ACC112 (cell line): ENCODE measurements at regions not wholly inside any gene's neighbourhood (a gene's known extent, or its start where the extent isn't known, plus 50 kb on each side); places are given as distances from the start of the nearest gene placed in this dataset.

ENCODE experiments used
- H2AFZ ChIP-seq: fragments of 200-600 bp; sonication (generic); one replicate; pipeline ENCODE4 v1.6.0; 2017; ENCODE audit warnings: antibody characterized with exemption, low read length; ENCODE audit not compliant: unreplicated experiment
- H3K27ac ChIP-seq: fragments of 200-600 bp; sonication (generic); 2 replicates; pipeline ENCODE4 v1.5.1; 2014; ENCODE audit warnings: low read depth, mild to moderate bottlenecking, antibody characterized with exemption, low read length, moderate library complexity
- H3K27me3 ChIP-seq: fragments of 200-600 bp; sonication (generic); 2 replicates; pipeline ENCODE4 v1.6.1; 2014; ENCODE audit warnings: mild to moderate bottlenecking, antibody characterized with exemption, low read length, moderate library complexity, mixed read lengths; ENCODE audit not compliant: insufficient read depth
- H3K36me3 ChIP-seq: fragments of 200-600 bp; sonication (generic); 2 replicates; pipeline ENCODE4 v1.6.1; 2016; ENCODE audit warnings: mild to moderate bottlenecking, antibody characterized with exemption, low read length, moderate library complexity, mixed read lengths; ENCODE audit not compliant: insufficient read depth
- H3K4me1 ChIP-seq: fragments of 200-600 bp; sonication (generic); one replicate; pipeline ENCODE4 v1.6.1; 2016; ENCODE audit warnings: low read length, mixed read lengths; ENCODE audit not compliant: insufficient read depth, unreplicated experiment, control insufficient read depth
- H3K4me3 ChIP-seq: fragments of 200-600 bp; sonication (generic); 2 replicates; pipeline ENCODE4 v1.5.1; 2014; ENCODE audit warnings: mild to moderate bottlenecking, low read depth, low read length
- H3K79me2 ChIP-seq: fragments of 200-600 bp; sonication (generic); one replicate; pipeline ENCODE4 v1.6.0; 2016; ENCODE audit warnings: low read length; ENCODE audit not compliant: control insufficient read depth, unreplicated experiment, insufficient read depth

DNA sequence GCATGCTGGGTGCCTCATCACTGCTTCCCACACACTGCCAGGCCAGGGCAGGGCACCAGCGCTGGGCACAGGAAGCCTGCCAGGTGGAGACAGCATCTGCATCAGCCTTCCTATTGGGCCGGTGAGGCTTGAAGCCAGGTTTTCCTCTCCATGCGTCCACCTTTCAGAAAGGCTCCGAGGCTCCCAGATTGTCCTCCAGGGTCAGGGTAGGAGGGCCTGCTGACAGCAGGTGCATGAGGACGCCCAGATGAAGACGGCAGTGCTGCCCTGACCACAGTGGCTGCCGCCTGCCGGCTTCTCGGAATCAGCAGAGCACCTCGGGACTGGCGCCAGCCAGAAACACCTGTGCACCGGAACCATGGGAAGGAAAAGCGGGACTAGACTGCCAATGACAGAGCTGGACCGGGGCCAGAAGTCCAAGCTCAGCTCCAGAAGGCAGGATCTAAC, 170.5 kb upstream of the CST7 start:
- Histone ChIP-seq H3K4me1 (peaks cover 6% of the 10 kb centered on the region), H2AFZ (no peak overlapping the region), H3K36me3 (no peaks in the 10 kb centered on the region), H3K27me3 (peaks cover 21% of the 10 kb centered on the region; the same call in 1 of the 2 replicates), H3K4me3 (no peak overlapping the region), H3K27ac (no peak overlapping the region), H3K79me2 (no peaks in the 10 kb centered on the region)

DNA sequence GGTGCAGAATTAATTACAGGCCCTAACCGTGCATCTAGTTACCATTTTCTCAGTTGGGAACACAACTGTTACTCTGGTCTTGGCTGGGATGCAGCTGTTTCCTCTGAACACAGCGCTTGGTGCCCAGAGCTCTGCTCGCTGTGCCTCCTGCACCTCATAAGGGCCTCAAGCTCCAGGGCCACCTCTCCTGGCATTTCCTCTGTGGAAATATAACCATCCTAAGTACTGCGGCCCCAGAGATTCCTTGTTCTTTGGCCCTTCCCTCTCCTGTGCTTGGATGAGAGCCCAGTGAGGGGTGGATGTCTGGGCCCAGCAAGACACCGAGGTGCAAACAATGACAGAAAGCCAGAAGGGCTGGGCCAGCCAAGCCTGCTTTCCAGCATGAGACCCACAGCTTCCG, 169.9 kb upstream of the CST7 start:
- no peak overlapping the region for H3K4me3 ChIP-seq
- no peak overlapping the region for H3K27ac ChIP-seq
- peaks cover under 1% of the 10 kb centered on the region for H3K4me1 ChIP-seq
- no peaks in the 10 kb centered on the region for H3K36me3 ChIP-seq
- H3K79me2 ChIP-seq, result no peaks in the 10 kb centered on the region
- H2AFZ ChIP-seq, result no peak overlapping the region
- H3K27me3 ChIP-seq, result peaks cover 21% of the 10 kb centered on the region; the same call in 1 of the 2 replicates

- peaks cover 21% of the 10 kb centered on the region; the same call in 1 of the 2 replicates for H3K27me3 ChIP-seq
- no peak overlapping the region for H3K4me3 ChIP-seq
- H3K79me2 ChIP-seq, result no peaks in the 10 kb centered on the region
- H3K4me1 ChIP-seq, result no peaks in the 10 kb centered on the region
- no peak overlapping the region for H3K27ac ChIP-seq
- no peak overlapping the region for H2AFZ ChIP-seq
- H3K36me3 ChIP-seq, result no peaks in the 10 kb centered on the region
These were observed 169.1 kb upstream of the CST7 start for GRCh38 chr20:24779946-24780345.

DNA sequence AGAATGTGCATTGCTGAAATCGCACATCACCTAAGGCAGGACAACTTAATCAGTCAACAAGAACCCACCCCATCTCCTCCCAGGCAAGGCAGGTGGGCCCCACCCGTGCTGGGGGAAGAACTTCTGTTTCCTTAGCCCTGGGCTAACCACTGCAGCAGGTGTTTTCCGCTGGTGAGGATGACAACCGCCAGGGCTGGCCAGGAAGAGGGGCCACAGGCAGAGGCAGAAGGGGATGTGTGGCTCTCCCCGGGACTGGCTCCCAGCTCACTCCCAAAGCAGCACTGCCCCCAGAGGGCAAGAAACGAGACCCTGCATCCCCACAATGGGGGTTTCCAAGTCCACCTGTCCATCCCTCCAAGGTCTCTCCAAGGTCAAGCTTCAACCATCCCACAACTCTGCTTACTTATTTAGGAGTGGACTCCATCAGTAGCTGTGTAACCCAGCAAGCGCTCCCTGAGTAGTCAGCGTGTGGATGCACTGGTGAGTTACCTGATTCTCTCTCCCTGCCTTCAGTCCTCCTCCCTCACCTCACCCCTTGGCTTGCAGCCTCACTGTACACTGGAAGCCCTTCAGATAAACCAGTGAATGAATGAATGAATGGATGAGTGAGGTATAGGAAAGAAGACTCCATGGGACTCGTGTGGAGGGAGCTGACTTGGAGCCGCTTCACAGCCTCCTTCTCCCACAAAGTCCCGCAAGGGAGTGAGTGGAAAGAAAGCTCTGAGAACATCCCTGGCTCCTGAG, 168.2 kb upstream of the CST7 start:
- no peak overlapping the region for H2AFZ ChIP-seq
- no peaks in the 10 kb centered on the region for H3K79me2 ChIP-seq
- H3K27me3 ChIP-seq, result peaks cover 21% of the 10 kb centered on the region; the same call in 1 of the 2 replicates
- no peaks in the 10 kb centered on the region for H3K36me3 ChIP-seq
- no peaks in the 10 kb centered on the region for H3K4me1 ChIP-seq
- H3K27ac ChIP-seq, result no peak overlapping the region
- no peak overlapping the region for H3K4me3 ChIP-seq

DNA sequence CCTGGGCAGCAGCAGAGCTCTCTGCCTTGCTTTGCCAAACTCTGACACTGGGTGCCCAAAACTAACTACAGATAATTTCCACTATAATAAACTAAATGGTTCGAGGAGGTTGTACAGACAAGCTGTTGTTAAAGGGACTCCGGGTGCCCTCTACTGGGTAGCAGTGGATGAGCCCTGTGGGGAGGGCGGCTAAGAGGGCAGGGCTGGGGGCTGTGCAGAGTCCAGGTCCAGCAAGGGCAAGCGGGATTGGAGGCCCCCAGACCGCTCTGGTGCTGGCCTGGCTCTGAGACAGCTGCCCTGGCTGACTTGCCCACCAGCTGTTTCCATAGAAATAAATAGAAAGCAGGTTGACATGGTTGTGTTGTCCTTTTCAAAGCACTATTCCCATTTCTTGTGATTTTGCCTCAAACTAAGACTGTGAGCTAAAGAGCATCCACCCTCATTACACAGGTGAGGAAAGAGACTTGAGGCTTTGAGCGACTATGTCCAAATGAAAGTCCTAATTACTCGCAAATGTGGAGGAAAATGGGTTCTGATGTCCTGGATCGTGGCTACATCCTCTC, 167.6 kb upstream of the CST7 start:
- no peaks in the 10 kb centered on the region for H3K4me1 ChIP-seq
- no peak overlapping the region for H2AFZ ChIP-seq
- H3K79me2 ChIP-seq, result no peaks in the 10 kb centered on the region
- no peak overlapping the region for H3K27ac ChIP-seq
- H3K27me3 ChIP-seq, result peaks cover 21% of the 10 kb centered on the region; the same call in 1 of the 2 replicates
- no peak overlapping the region for H3K4me3 ChIP-seq
- no peaks in the 10 kb centered on the region for H3K36me3 ChIP-seq

- Histone ChIP-seq H3K4me3 (no peak overlapping the region), H3K4me1 (no peaks in the 10 kb centered on the region), H3K27ac (no peak overlapping the region), H3K27me3 (peaks cover 21% of the 10 kb centered on the region; the same call in 1 of the 2 replicates), H3K79me2 (no peaks in the 10 kb centered on the region), H2AFZ (no peak overlapping the region), H3K36me3 (no peaks in the 10 kb centered on the region)
These were observed 166.8 kb upstream of the CST7 start for GRCh38 chr20:24782301-24782700.

GRCh38 chr20:24782801-24783630, 166.1 kb upstream of the CST7 start:
- H3K4me3 ChIP-seq, result no peak overlapping the region
- H3K27me3 ChIP-seq, result peaks cover 21% of the 10 kb centered on the region; the same call in 1 of the 2 replicates
- no peaks in the 10 kb centered on the region for H3K36me3 ChIP-seq
- H3K4me1 ChIP-seq, result no peaks in the 10 kb centered on the region
- no peak overlapping the region for H3K27ac ChIP-seq
- no peak overlapping the region for H2AFZ ChIP-seq
- no peaks in the 10 kb centered on the region for H3K79me2 ChIP-seq

DNA sequence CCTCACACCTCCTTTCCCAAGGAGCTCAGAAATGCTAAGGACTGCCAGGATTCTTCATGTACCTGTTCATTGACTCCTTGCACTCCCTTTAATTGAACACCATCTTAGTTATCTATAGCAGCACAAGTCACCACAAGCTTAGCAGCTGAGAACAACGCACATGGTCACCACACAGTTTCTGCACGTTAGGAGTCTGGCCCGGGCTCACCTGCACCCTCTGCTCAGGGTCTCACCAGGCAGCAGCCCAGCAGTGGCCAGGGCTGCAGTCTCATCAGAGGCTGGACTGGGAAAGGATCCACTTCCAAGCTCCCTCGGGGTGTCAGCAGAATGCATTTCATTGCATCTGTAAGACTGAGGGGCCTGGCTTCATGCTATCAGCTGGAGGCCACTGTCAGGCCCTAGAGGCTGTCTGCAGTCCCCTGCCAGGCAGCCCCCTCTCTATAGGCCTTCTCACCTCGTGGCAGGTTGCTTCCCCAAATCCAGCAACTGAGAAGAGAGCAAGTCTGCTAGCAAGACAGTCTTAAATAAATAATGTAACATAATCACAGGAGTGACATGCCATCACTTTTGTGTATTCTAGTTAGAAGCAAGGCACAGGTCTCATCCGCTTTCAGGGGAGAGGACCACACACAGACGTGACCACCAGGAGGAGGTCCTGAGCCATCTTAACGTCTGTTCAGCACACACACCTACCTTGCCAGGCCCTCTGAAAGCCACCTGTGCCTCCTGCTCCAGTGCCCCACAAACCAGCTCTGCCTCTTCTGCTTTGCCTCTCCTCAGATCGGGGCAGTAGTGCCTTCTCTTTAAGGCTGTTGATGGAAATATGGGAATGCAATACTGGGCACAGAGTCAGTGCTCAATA, 165.2 kb upstream of the CST7 start:
- no peak overlapping the region for H3K27ac ChIP-seq
- H2AFZ ChIP-seq, result no peak overlapping the region
- H3K27me3 ChIP-seq, result peaks cover 21% of the 10 kb centered on the region; the same call in 1 of the 2 replicates
- H3K79me2 ChIP-seq, result no peaks in the 10 kb centered on the region
- no peaks in the 10 kb centered on the region for H3K36me3 ChIP-seq
- H3K4me1 ChIP-seq, result no peaks in the 10 kb centered on the region
- H3K4me3 ChIP-seq, result no peak overlapping the region

DNA sequence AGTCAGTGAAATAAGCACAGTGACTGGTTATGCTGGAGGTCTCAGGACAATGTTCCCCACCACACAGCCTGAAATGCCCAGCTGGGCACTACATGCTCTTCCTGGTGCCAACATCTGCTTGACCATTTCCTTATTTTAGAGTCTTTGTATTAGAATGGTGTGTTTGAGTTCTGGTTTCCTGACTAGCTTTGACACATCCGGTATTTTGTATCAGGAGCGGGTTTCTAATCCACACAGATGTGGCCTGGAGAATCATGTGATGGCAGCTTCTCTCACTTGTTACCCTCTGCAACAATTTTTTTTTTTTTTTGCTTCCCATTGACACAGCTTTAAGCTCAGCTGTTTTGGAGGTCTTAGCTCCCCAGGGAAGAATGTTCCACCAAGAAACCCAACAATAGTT, 164.5 kb upstream of the CST7 start:
- no peak overlapping the region for H3K27ac ChIP-seq
- H3K36me3 ChIP-seq, result no peaks in the 10 kb centered on the region
- H3K4me1 ChIP-seq, result no peaks in the 10 kb centered on the region
- peaks cover 17% of the 10 kb centered on the region; the same call in 1 of the 2 replicates for H3K27me3 ChIP-seq
- H3K79me2 ChIP-seq, result no peaks in the 10 kb centered on the region
- no peak overlapping the region for H2AFZ ChIP-seq
- no peak overlapping the region for H3K4me3 ChIP-seq
